ENCODE measurements at regions not wholly inside any gene's neighbourhood (a gene's known extent, or its start where the extent isn't known, plus 50 kb on each side); places are given as distances from the start of the nearest gene placed in this dataset.

DNA sequence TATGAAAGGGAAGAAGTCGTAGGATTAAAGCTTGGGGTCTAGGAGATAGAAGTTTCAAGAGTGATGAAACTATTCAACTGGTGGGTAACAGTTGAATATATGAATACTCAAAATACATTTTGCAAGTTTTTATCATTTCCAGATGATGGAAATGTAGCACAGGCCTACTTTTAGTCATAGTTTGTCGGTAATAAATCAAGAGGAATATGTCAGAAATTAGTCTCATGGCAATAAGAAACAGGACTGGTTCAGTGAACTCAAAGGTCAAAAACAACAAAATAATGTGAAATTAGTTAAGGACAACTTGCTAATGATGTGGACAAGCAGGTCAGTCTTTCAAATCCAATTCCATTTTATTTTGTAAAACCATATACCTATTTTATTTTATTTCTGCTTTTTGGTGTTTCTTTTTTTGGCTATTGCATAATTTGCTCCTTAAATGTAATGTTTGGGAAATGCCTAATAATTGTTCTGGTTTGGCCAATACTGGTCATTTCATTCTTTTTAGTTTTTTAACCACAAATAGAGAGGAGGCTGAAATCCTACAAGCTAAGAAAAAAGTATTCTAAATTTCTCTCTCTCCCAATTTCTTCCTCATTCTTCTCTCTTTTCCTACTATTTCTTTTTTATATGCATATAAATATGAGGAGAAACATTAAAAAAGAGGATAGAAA, 195.2 kb upstream of the ARHGEF26 start:
- 17% methylated on average over 2 of the region's 2 CpGs for WGBS (ENCODE audit: insufficient coverage, insufficient replicate concordance, low lambda C conversion rate, missing lambda C conversion rate)
- no TSS peak for BruUV-seq (replicated peaks)

More for the DNA sequence above, 195.2 kb upstream of the ARHGEF26 start:
- ChIA-PET RAD21 (ENCODE audit: unreplicated experiment) (interaction anchor here (1.0 to 2.0 kb wide), 6 partner anchors 15 to 139 kb away, joined by 3 to 5 read pairs (median 4); no protein-coding TSS in a partner anchor), POLR2A (no interaction called here), CTCF (interaction anchor here (0.7 to 6.4 kb wide), 6 partner anchors 15 to 883 kb away, joined by 3 to 46 read pairs (median 4); no protein-coding TSS in a partner anchor), SMC1A (ENCODE audit: uncharacterized antibody, unreplicated experiment) (interaction anchor here (0.6 to 5.4 kb wide), 12 partner anchors 14 to 140 kb away, joined by 3 to 27 read pairs (median 4); no protein-coding TSS in a partner anchor)
- Histone ChIP-seq H3K27ac (ENCODE audit: control insufficient read depth, insufficient read depth) (no peak overlapping the region), H3K36me3 (ENCODE audit: control insufficient read depth in 2 of 2, insufficient read depth in 2 of 2, low read length in 1 of 2) (no peaks in the 10 kb centered on the region), H3K9ac (ENCODE audit: control insufficient read depth, insufficient read depth, low read length) (no peak overlapping the region), H2AFZ (ENCODE audit: control insufficient read depth, low read depth, low read length) (no peak overlapping the region), H4K20me1 (ENCODE audit: control insufficient read depth, insufficient read depth) (no peaks in the 10 kb centered on the region), H3K27me3 (replicated peaks in 1 of 2; ENCODE audit: control insufficient read depth in 2 of 2, insufficient read depth in 2 of 2, low read length in 1 of 2) (no peaks in the 10 kb centered on the region), H3K79me2 (ENCODE audit: control insufficient read depth, insufficient read depth, low read length) (no peaks in the 10 kb centered on the region), H3K4me2 (ENCODE audit: control insufficient read depth, insufficient read depth) (no peak overlapping the region), H3K9me3 (replicated peaks; ENCODE audit: control insufficient read depth, insufficient read depth, low read length) (no peaks in the 10 kb centered on the region), H3K4me1 (ENCODE audit: control insufficient read depth, insufficient read depth, low read length) (no peaks in the 10 kb centered on the region), H3K4me3 (no peak overlapping the region)
- DNase-seq (ENCODE audit: low read depth, low spot score) (no peak), FAIRE-seq (no peak), ATAC-seq (no peak)
- intact Hi-C loops (cut with micrococcal nuclease; ENCODE audit: unreplicated experiment) = loop anchor here (10.0 kb wide), 1 partner anchor 761 kb away; the partner anchor contains the start of gene RAP2B
- TF ChIP-seq FOXK2 (IDR thresholded peaks at IDR 0.05) = no peak
- TF ChIP-seq, protein P1, sequence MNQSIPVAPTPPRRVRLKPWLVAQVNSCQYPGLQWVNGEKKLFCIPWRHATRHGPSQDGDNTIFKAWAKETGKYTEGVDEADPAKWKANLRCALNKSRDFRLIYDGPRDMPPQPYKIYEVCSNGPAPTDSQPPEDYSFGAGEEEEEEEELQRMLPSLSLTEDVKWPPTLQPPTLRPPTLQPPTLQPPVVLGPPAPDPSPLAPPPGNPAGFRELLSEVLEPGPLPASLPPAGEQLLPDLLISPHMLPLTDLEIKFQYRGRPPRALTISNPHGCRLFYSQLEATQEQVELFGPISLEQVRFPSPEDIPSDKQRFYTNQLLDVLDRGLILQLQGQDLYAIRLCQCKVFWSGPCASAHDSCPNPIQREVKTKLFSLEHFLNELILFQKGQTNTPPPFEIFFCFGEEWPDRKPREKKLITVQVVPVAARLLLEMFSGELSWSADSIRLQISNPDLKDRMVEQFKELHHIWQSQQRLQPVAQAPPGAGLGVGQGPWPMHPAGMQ (IDR thresholded peaks at IDR 0.05; ENCODE audit: borderline replicate concordance) = no peak
- no peak for TF ChIP-seq HCFC1 (IDR thresholded peaks at IDR 0.05; ENCODE audit: low read length)
- TF ChIP-seq TARDBP (IDR thresholded peaks at IDR 0.05; ENCODE audit: borderline replicate concordance) = no peak
- TF ChIP-seq ZNF207 (IDR thresholded peaks at IDR 0.05; ENCODE audit: borderline replicate concordance) = no peak
- TF ChIP-seq MYC (IDR thresholded peaks at IDR 0.05; ENCODE audit: insufficient read depth, insufficient read length, insufficient replicate concordance, low read length, severe bottlenecking) = no peak
- no peak for TF ChIP-seq CBX5 (IDR thresholded peaks at IDR 0.05; ENCODE audit: low read depth)
- in situ Hi-C loops (cut with MboI) = no loop called here

Data from GM12878 (cell line).